Endothelial cell of umbilical vein (primary cell): ENCODE measurements at regions not wholly inside any gene's neighbourhood (a gene's known extent, or its start where the extent isn't known, plus 50 kb on each side); places are given as distances from the start of the nearest gene placed in this dataset.

Source experiments
- CTCF ChIP-seq, 2 donors: IDR thresholded peaks; 1 replicate in 1 of 2; 2 replicates in 1 of 2; pipeline ENCODE4 v1.5.1; 2011; ENCODE audit warnings: low read length in 2 of 2, mild to moderate bottlenecking in 2 of 2, moderate library complexity in 2 of 2, control low read depth in 1 of 2, inconsistent platforms in 1 of 2, low read depth in 1 of 2; ENCODE audit not compliant: insufficient read depth in 1 of 2; ENCODE audit errors: extremely low read depth in 1 of 2
- GATA2 ChIP-seq: IDR thresholded peaks from 2 replicates; pipeline ENCODE4 v1.7.0; 2011; ENCODE audit warnings: low read depth, mild to moderate bottlenecking, moderate library complexity, mixed read lengths, low read length; ENCODE audit not compliant: insufficient read length, insufficient read depth

- TF ChIP-seq GATA2 (no peak), CTCF (IDR thresholded peaks at IDR 0.05; ENCODE audit: extremely low read depth in 1 of 2, insufficient read depth in 1 of 2, low read depth in 1 of 2, low read length in 2 of 2) (no peak)
Measured at GRCh38 chr15:94125156-94125555, 106.2 kb upstream of the MCTP2 start.
